Kidney epithelial cell (primary cell): ENCODE measurements at regions not wholly inside any gene's neighbourhood (a gene's known extent, or its start where the extent isn't known, plus 50 kb on each side); places are given as distances from the start of the nearest gene placed in this dataset.
"Not testable (repeated sequence)": the region's sequence is repeated elsewhere in the genome, so short reads cannot be mapped to it uniquely, and the experiment has no call there.

Experiments
- DNase-seq: peaks from one replicate; pipeline ENCODE4 v3.0.0-alpha.2; 2010; ENCODE audit warnings: low read depth
- H3K27me3 ChIP-seq: 2 replicates; pipeline ENCODE4 v1.6.0; 2011; ENCODE audit warnings: low read length; ENCODE audit not compliant: control insufficient read depth, insufficient read depth
- H3K36me3 ChIP-seq: 2 replicates; pipeline ENCODE4 v1.5.1; 2011; ENCODE audit warnings: low read length; ENCODE audit not compliant: control insufficient read depth, insufficient read depth
- H3K4me3 ChIP-seq: 2 replicates; pipeline ENCODE4 v1.5.1; 2011; ENCODE audit warnings: low read depth, mild to moderate bottlenecking, control low read depth, low read length
- TF ChIP-seq, protein P1 (sequence below): IDR thresholded peaks from 2 replicates; pipeline ENCODE4 v1.5.1; 2011; ENCODE audit warnings: mild to moderate bottlenecking, moderate library complexity, low read length, control low read depth, inconsistent platforms; ENCODE audit not compliant: insufficient read depth, poor library complexity, severe bottlenecking

- H3K4me3 ChIP-seq = no peak overlapping the region
- no peaks in the 10 kb centered on the region for H3K27me3 ChIP-seq
- TF ChIP-seq, protein P1, sequence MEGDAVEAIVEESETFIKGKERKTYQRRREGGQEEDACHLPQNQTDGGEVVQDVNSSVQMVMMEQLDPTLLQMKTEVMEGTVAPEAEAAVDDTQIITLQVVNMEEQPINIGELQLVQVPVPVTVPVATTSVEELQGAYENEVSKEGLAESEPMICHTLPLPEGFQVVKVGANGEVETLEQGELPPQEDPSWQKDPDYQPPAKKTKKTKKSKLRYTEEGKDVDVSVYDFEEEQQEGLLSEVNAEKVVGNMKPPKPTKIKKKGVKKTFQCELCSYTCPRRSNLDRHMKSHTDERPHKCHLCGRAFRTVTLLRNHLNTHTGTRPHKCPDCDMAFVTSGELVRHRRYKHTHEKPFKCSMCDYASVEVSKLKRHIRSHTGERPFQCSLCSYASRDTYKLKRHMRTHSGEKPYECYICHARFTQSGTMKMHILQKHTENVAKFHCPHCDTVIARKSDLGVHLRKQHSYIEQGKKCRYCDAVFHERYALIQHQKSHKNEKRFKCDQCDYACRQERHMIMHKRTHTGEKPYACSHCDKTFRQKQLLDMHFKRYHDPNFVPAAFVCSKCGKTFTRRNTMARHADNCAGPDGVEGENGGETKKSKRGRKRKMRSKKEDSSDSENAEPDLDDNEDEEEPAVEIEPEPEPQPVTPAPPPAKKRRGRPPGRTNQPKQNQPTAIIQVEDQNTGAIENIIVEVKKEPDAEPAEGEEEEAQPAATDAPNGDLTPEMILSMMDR = no peak
- H3K36me3 ChIP-seq = no peaks in the 10 kb centered on the region
- DNase-seq = no peak
Observed at GRCh38 chr9:625613-626012, 215.9 kb upstream of the DMRT1 start.

- H3K4me3 ChIP-seq, H3K27me3 ChIP-seq, DNase-seq, H3K36me3 ChIP-seq: not testable (repeated sequence)
Observed at GRCh38 chr9:626114-626513, 215.4 kb upstream of the DMRT1 start.

- no peak for DNase-seq
- Histone ChIP-seq H3K27me3 (no peaks in the 10 kb centered on the region), H3K36me3 (no peaks in the 10 kb centered on the region), H3K4me3 (no peak overlapping the region)
- TF ChIP-seq, protein P1 = no peak
Observed at GRCh38 chr9:626596-626995, 214.9 kb upstream of the DMRT1 start.

DNA sequence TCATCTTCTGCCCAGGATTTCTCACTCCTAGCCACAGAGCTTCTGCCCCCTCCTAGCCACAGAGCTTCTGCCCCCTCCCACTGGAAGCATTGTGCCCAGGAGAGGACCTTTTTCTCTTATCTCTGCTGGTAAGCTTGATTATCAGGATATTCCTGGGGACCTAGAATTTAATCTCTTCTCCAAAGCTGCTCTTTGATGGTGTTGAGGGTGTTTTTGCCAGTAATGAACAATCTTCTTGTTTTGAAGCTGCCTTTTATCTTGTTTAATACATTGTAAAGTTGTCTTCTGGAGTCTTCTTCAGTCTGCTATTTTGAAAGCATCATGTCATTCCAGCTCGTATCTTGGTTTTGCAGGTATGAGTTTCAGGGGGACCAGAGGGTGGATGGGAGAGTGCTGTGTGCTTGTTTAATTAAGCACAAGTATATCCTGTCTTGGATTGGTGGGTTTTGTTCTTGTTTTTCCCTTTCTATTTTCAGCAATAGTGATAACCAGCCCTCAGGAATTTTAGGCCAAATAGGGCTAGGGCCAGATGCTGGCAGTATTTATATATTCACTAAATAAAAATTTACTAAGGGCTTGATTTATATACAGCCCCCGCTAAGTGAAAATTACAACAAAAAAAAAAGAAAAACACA is 214.0 kb upstream of the DMRT1 start:
- no peaks in the 10 kb centered on the region for H3K27me3 ChIP-seq
- TF ChIP-seq, protein P1 = no peak
- DNase-seq = no peak
- H3K4me3 ChIP-seq = no peak overlapping the region
- no peaks in the 10 kb centered on the region for H3K36me3 ChIP-seq

GRCh38 chr9:629146-629545 is 212.4 kb upstream of the DMRT1 start:
- Histone ChIP-seq H3K27me3 (no peaks in the 10 kb centered on the region), H3K36me3 (no peaks in the 10 kb centered on the region), H3K4me3 (no peak overlapping the region)
- TF ChIP-seq, protein P1 = no peak
- DNase-seq = no peak

DNA sequence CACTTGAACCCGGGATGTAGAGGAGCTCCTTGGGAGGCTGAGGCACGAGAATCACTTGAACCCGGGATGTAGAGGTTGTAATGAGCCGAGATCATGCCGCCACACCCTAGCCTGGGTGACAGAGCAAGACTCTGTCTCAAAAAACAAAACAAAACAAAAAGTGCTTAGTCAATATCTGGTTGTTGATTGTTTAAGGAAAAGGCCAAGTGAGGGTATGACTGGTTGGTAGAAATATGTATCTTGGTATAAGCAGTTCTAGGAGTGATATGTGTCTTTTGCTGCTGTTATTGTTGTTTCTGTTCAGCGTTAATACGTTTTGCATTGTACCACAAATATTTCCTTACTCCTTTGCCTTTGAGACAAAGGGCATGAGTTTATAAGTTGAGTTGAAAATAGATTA is 210.7 kb upstream of the DMRT1 start:
- H3K4me3 ChIP-seq = no peak overlapping the region
- DNase-seq = no peak
- TF ChIP-seq, protein P1 = no peak
- H3K27me3 ChIP-seq = no peaks in the 10 kb centered on the region
- no peaks in the 10 kb centered on the region for H3K36me3 ChIP-seq
